Panc1 (cell line): ENCODE measurements at regions not wholly inside any gene's neighbourhood (a gene's known extent, or its start where the extent isn't known, plus 50 kb on each side); places are given as distances from the start of the nearest gene placed in this dataset.

Experiments
- ATAC-seq: fragments of 200-7000 bp; cut with Tn5 transposase; 2 replicates; pipeline ENCODE4 v1.9.1; 2020; ENCODE audit warnings: mild to moderate bottlenecking, moderate library complexity
- BruUV-seq: library from RNA; stranded (reverse); fragments of 400-500 nt; replicated peaks from 2 replicates; lab custom pipeline; 2021; lab: Mats Ljungman, UMichigan
- CTCF ChIA-PET: fragments of 300-600 bp; sonication (Branson Sonifier 250); formaldehyde crosslinking; loops from one replicate; lab custom pipeline; 2022; ENCODE audit warnings: antibody characterized with exemption; lab: Charles Lee
- POLR2A ChIA-PET: fragments of 300-600 bp; sonication (Branson Sonifier 250); formaldehyde crosslinking; loops from one replicate; lab custom pipeline; 2022; ENCODE audit warnings: antibody characterized with exemption; lab: Charles Lee
- DNase-seq: peaks from one replicate; pipeline ENCODE4 v3.0.0-alpha.2; 2010; ENCODE audit warnings: low read depth, low spot score
- H3K27ac ChIP-seq: 2 replicates; pipeline ENCODE4 v1.5.1; 2011; ENCODE audit warnings: mild to moderate bottlenecking, low read length, inconsistent platforms
- H3K27me3 ChIP-seq: fragments of 200-500 bp; sonication (Bioruptor generic); 2 replicates; pipeline ENCODE4 v1.6.0; 2014; ENCODE audit warnings: low read length, inconsistent platforms; ENCODE audit not compliant: control insufficient read depth, insufficient read depth
- H3K36me3 ChIP-seq: fragments of 200-500 bp; sonication (Bioruptor generic); 2 replicates; pipeline ENCODE4 v1.5.1; 2014; ENCODE audit warnings: inconsistent platforms, mild to moderate bottlenecking, low read length, moderate library complexity; ENCODE audit not compliant: control insufficient read depth, insufficient read depth
- H3K4me1 ChIP-seq: 2 replicates; pipeline ENCODE4 v1.5.1; 2011; ENCODE audit warnings: inconsistent platforms, mild to moderate bottlenecking, low read length, moderate library complexity; ENCODE audit not compliant: control insufficient read depth, insufficient read depth
- H3K4me3 ChIP-seq, 2 experiments: 2 replicates each; pipeline ENCODE4 v1.5.1; 2011 to 2012; ENCODE audit warnings: low read depth in 2 of 2, low read length in 2 of 2, mild to moderate bottlenecking in 2 of 2, inconsistent platforms in 1 of 2, moderate library complexity in 1 of 2
- H3K9me3 ChIP-seq: fragments of 200-500 bp; sonication (Bioruptor generic); 2 replicates; pipeline ENCODE4 v1.5.1; 2014; ENCODE audit warnings: low read depth, mild to moderate bottlenecking, inconsistent platforms, low read length, moderate library complexity; ENCODE audit not compliant: control insufficient read depth, insufficient read depth
- CTCF ChIP-seq: fragments of 450-650 bp; IDR thresholded peaks from 2 replicates; pipeline ENCODE4 v1.5.1; 2017; ENCODE audit warnings: mild to moderate bottlenecking
- POLR2AphosphoS5 ChIP-seq: IDR thresholded peaks from 2 replicates; pipeline ENCODE4 v1.6.1; 2012; ENCODE audit warnings: mild to moderate bottlenecking, low read depth, low read length, moderate library complexity
- REST ChIP-seq, 2 experiments: IDR thresholded peaks; 2 replicates each; pipeline ENCODE4 v1.6.1; 2011 to 2012; ENCODE audit warnings: low read depth in 2 of 2, control low read depth in 1 of 2, low read length in 1 of 2, mild to moderate bottlenecking in 1 of 2, moderate library complexity in 1 of 2; ENCODE audit not compliant: insufficient read depth in 1 of 2
- SIN3A ChIP-seq: IDR thresholded peaks from 2 replicates; pipeline ENCODE4 v1.6.1; 2012; ENCODE audit warnings: low read depth, mild to moderate bottlenecking, low read length, moderate library complexity, borderline replicate concordance; ENCODE audit not compliant: insufficient read depth
- TCF7L2 ChIP-seq: IDR thresholded peaks from 2 replicates; pipeline ENCODE4 v1.6.1; 2011; ENCODE audit warnings: mild to moderate bottlenecking, low read depth, low read length, inconsistent platforms
- in situ Hi-C: cut with HindIII; loops from 2 replicates; pipeline ENCODE4 v1.10.0; 2016; ENCODE audit warnings: low sequenced_read_pairs, low pct_unique_long_range_greater_than_20kb
- intact Hi-C: fragments of 100-400 bp; cut with micrococcal nuclease; formaldehyde crosslinking; loops from one replicate; pipeline ENCODE4 v1.10.0; 2022; ENCODE audit not compliant: unreplicated experiment

- in situ Hi-C loops, result no loop called here
Observed at GRCh38 chr16:86870380-86870779, 292.0 kb downstream of the FOXL1 start.

GRCh38 chr16:86872131-86872530 is 293.8 kb downstream of the FOXL1 start:
- ATAC-seq (no peak), DNase-seq (no peak)
- no peak overlapping the region for H3K27ac ChIP-seq
- H3K36me3 ChIP-seq, result no peaks in the 10 kb centered on the region
- POLR2A ChIA-PET, result no interaction called here
- CTCF ChIA-PET, result interaction anchor here (0.6 kb wide), 1 partner anchor 199 kb away, joined by 6 read pairs; no protein-coding TSS in a partner anchor
- intact Hi-C loops, result no loop called here
- no peak for TF ChIP-seq SIN3A
- TF ChIP-seq POLR2AphosphoS5, result no peak
- no peak for TF ChIP-seq TCF7L2
- TF ChIP-seq CTCF, result no peak
- no peak for TF ChIP-seq REST (IDR thresholded peaks at IDR 0.05; ENCODE audit: insufficient read depth in 1 of 2, low read depth in 2 of 2, low read length in 1 of 2)
- H3K9me3 ChIP-seq, result no peaks in the 10 kb centered on the region
- in situ Hi-C loops, result no loop called here
- no peaks in the 10 kb centered on the region for H3K4me1 ChIP-seq
- H3K4me3 ChIP-seq, result no peak overlapping the region
- H3K27me3 ChIP-seq, result no peaks in the 10 kb centered on the region; the same call in 1 of the 2 replicates
- no TSS peak for BruUV-seq

More at GRCh38 chr16:86870380-86870779, 292.0 kb downstream of the FOXL1 start:
- Histone ChIP-seq H3K4me3 (no peak overlapping the region), H3K36me3 (no peaks in the 10 kb centered on the region), H3K27ac (no peak overlapping the region), H3K9me3 (no peaks in the 10 kb centered on the region), H3K27me3 (no peaks in the 10 kb centered on the region; the same call in 1 of the 2 replicates), H3K4me1 (no peaks in the 10 kb centered on the region; the same call in 1 of the 2 replicates)
- DNase-seq, result no peak
- ChIA-PET CTCF (interaction anchor here (0.6 kb wide), 1 partner anchor 193 kb away, joined by 3 read pairs; no protein-coding TSS in a partner anchor), POLR2A (no interaction called here)
- no peak for TF ChIP-seq SIN3A
- no peak for TF ChIP-seq CTCF
- TF ChIP-seq TCF7L2, result no peak
- no peak for TF ChIP-seq REST (IDR thresholded peaks at IDR 0.05; ENCODE audit: insufficient read depth in 1 of 2, low read depth in 2 of 2, low read length in 1 of 2)
- no peak for TF ChIP-seq POLR2AphosphoS5
- intact Hi-C loops, result no loop called here
- no peak for ATAC-seq
- no TSS peak for BruUV-seq
